Fibroblast of the aortic adventitia (primary cell): ENCODE measurements at regions not wholly inside any gene's neighbourhood (a gene's known extent, or its start where the extent isn't known, plus 50 kb on each side); places are given as distances from the start of the nearest gene placed in this dataset.

Experiments
- DNase-seq: peaks from one replicate; pipeline ENCODE4 v3.0.0-alpha.2; 2010; ENCODE audit warnings: low read depth
- H3K4me3 ChIP-seq: 2 replicates; pipeline ENCODE4 v1.5.1; 2011; ENCODE audit warnings: low read depth, mild to moderate bottlenecking, control low read depth, low read length, moderate library complexity
- TF ChIP-seq, protein P1 (sequence below): IDR thresholded peaks from 2 replicates; pipeline ENCODE4 v1.5.1; 2011; ENCODE audit warnings: mild to moderate bottlenecking, low read length, control low read depth, inconsistent platforms; ENCODE audit not compliant: insufficient read depth

DNA sequence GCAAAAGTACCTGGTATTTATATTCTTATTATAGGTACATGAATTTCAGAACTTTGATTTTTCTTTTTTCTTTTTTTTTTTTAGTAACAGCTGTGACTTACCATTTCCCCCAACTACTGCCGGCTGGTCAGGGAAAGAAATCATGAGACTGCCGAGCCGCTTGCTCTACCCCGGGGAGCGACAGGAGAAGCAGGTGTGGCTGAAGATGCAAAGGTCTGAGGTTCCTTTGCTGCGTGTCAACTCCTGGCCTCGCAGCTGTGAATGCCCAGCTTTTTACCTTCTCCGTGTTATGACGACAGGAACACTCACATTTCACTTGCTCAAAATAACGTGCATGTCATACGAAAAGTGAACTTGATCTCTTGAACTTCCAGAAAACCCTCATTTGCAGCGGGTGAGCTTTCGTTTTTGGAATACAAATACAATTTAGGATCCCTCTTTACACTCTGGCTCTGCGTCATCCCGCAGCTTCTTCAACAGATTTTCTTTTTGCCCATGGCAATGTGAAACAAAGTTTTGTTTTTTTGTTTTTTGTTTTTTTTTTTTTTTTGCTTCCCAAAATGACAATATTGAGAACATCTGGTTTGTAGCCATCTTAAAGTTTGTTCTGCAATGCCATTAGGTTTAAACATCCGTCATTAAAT is 117.9 kb downstream of the EFNB2 start:
- no peak for DNase-seq
- TF ChIP-seq, protein P1, sequence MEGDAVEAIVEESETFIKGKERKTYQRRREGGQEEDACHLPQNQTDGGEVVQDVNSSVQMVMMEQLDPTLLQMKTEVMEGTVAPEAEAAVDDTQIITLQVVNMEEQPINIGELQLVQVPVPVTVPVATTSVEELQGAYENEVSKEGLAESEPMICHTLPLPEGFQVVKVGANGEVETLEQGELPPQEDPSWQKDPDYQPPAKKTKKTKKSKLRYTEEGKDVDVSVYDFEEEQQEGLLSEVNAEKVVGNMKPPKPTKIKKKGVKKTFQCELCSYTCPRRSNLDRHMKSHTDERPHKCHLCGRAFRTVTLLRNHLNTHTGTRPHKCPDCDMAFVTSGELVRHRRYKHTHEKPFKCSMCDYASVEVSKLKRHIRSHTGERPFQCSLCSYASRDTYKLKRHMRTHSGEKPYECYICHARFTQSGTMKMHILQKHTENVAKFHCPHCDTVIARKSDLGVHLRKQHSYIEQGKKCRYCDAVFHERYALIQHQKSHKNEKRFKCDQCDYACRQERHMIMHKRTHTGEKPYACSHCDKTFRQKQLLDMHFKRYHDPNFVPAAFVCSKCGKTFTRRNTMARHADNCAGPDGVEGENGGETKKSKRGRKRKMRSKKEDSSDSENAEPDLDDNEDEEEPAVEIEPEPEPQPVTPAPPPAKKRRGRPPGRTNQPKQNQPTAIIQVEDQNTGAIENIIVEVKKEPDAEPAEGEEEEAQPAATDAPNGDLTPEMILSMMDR: no peak
- H3K4me3 ChIP-seq: no peak overlapping the region

DNA sequence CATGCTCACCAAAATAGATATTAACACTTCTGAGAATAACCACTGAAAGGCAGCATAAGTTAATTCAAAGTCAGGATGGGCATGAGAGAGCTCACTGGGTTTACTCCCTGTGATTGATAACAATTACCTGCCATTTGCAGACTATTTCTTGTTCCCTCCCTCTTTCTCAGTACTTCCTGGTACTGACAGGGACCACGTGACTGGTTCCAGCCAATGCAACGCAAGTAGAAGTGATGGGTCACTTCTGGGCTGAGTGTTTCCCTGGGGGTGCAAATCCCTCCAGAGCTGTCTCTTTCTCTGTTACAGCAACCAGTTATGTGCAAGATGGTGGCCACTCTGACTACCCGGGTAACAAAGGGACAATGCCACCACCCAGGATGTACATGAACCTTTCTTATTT is 118.8 kb downstream of the EFNB2 start:
- DNase-seq: no peak
- H3K4me3 ChIP-seq: no peak overlapping the region
- TF ChIP-seq, protein P1: no peak

DNA sequence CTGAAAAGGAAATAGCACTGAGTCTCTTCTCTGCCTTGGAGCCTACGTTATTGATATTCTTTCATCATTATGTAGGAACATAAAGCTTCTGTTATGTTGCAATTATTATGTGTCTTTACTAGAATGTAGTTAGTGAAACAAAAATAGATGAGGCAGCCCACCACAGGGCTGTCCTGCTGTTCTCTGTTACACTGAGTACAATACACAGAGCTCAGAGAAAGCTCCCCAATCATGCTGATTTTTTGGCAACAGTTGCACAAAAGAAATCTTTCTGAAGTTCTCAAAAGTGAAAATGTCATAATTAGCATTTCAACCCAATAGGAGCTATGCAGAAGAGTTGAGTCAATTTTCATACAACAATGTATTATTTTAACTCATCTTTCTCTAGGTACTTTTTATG is 119.5 kb downstream of the EFNB2 start:
- no peak for DNase-seq
- H3K4me3 ChIP-seq: no peak overlapping the region
- TF ChIP-seq, protein P1: no peak

DNA sequence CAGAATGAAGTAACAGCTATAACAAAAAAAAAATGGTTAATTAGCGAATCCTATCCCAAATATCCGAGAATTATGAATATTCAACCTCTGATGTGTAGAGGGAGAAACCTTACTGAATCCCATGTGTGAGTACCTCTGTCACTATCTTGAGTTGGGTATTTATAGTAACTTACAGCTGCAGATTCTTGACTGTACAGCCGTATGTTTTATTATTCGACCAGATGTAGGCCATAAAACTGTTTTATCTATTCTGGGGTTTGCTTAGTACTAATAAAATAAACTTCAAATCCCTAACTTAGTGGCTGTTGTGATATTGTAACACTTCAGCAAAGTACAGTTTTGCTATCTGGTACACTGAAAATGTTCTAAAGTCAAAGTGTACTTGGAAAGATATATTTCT is 120.0 kb downstream of the EFNB2 start:
- no peak for DNase-seq
- H3K4me3 ChIP-seq: no peak overlapping the region
- TF ChIP-seq, protein P1: no peak

DNA sequence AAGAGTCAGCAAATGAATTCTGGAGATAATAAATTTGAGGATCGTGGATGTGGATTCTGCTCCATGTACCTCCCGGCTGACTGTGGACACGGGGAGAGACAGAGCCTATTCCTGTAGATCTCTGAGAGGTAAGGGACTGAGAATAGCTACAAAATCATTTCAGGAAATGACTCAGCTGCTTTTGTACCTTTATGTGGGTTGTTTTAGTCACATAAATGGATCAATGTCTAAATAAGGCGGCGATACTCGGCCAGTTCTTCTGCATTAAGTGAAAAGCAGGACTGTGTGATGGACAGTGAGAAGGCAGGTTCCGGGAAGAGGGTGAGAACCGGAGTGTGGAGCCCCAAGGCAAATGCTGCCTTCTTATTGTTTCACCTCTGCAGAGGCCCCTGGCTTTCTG is 128.1 kb downstream of the EFNB2 start:
- DNase-seq: no peak

DNA sequence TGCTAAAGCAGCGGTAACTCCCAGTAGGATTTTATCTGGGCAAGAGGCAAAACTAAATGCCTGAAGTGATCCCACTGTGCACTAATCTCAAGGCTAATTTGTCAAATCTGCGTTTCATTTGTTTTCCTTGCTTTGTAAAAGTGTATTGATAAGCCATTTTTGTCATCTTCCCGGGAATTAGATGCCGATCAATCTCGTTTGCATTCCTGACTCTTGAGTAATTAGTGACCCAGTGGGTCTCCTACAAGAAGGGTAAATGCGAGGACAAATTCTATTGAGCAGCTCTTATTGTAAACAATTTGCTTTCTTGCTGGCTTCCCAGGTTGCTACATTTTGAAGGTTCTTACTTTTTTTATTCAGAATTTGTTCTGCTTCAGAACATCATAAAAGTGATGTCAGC is 129.7 kb downstream of the EFNB2 start:
- DNase-seq: no peak
- TF ChIP-seq, protein P1: no peak
- no peak overlapping the region for H3K4me3 ChIP-seq

More for the DNA sequence above, 128.1 kb downstream of the EFNB2 start:
- TF ChIP-seq, protein P1: no peak
- H3K4me3 ChIP-seq: no peak overlapping the region

DNA sequence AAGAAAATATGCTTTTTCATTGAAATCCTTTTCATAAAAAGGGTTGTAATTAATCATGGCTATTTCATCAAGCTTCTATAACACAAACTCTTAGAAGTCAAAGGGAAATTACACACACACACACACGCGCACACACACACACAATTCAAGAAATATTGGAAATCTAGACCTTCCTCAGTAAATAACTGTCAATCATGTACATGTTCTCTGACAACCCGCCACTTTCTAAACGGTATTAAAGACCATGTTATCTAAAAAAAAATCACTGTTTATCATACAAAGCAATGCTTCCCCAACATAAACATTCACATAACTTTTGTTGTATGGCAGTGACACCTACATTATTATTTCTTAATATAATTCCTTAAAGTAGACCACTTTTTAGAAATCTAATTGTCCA is 132.2 kb downstream of the EFNB2 start:
- no peak overlapping the region for H3K4me3 ChIP-seq
- TF ChIP-seq, protein P1: no peak
- DNase-seq: no peak
